Upper lobe of left lung (tissue), 6 donors: ENCODE measurements at regions not wholly inside any gene's neighbourhood (a gene's known extent, or its start where the extent isn't known, plus 50 kb on each side); places are given as distances from the start of the nearest gene placed in this dataset.
"Not testable (repeated sequence)": the region's sequence is repeated elsewhere in the genome, so short reads cannot be mapped to it uniquely, and the experiment has no call there.

Source experiments
- ATAC-seq, 2 donors: fragments of 200-7000 bp; cut with Tn5 transposase; one replicate each; pipeline ENCODE4 v1.9.1; 2022; ENCODE audit warnings: mild to moderate bottlenecking in 2 of 2, moderate library complexity in 2 of 2; ENCODE audit not compliant: low FRiP score in 2 of 2
- DNase-seq, 2 donors: peaks; one replicate each; pipeline ENCODE4 v3.0.0-alpha.2; 2019 to 2020
- H3K27ac ChIP-seq, 4 donors: fragments of 200-600 bp; sonication (generic); one replicate each; pipeline ENCODE4 v1.5.1; 2016 to 2019
- H3K27me3 ChIP-seq, 4 donors: fragments of 200-600 bp; sonication (generic); one replicate each; pipeline ENCODE4 v1.5.1; 2017 to 2019
- H3K36me3 ChIP-seq, 4 donors: fragments of 200-600 bp; sonication (generic); one replicate each; pipeline ENCODE4 v1.5.1; 2016 to 2019
- H3K4me1 ChIP-seq, 4 donors: fragments of 200-600 bp; sonication (generic); one replicate each; pipeline ENCODE4 v1.5.1; 2018 to 2019
- H3K4me3 ChIP-seq, 4 donors: fragments of 200-600 bp; sonication (generic); one replicate each; pipeline ENCODE4 v1.5.1; 2017 to 2019; ENCODE audit warnings: mild to moderate bottlenecking in 2 of 4, moderate library complexity in 1 of 4
- H3K9me3 ChIP-seq, 4 donors: fragments of 200-600 bp; sonication (generic); one replicate each; pipeline ENCODE4 v1.5.1; 2018 to 2019
- EP300 ChIP-seq, 4 donors: sonication (generic); formaldehyde crosslinking; IDR thresholded peaks; one replicate each; pipeline ENCODE4 v1.5.1; 2017; ENCODE audit warnings: antibody characterized with exemption in 4 of 4, control low read depth in 2 of 4
- POLR2A ChIP-seq, 4 donors: fragments of 450-650 bp; IDR thresholded peaks; one replicate each; pipeline ENCODE4 v1.5.1; 2016 to 2017; ENCODE audit warnings: antibody characterized with exemption in 4 of 4, mild to moderate bottlenecking in 2 of 4
- POLR2AphosphoS5 ChIP-seq, 2 donors: sonication (generic); formaldehyde crosslinking; IDR thresholded peaks; one replicate each; pipeline ENCODE4 v1.5.1; 2017; ENCODE audit warnings: antibody characterized with exemption in 2 of 2
- WGBS, 2 donors: methylation state at CpG; one replicate each; pipeline ENCODE4 v1.1.5; 2017 to 2018; 5-methylcytosine and 5-hydroxymethylcytosine counted together
- TF ChIP-seq, protein P1 (sequence below), 6 experiments: fragments of 450-650 bp in 4 of 6; fragments of 200-600 bp in 2 of 6; sonication (generic) in 2 of 6; IDR thresholded peaks; one replicate each; pipeline ENCODE4 v1.5.1; 2016 to 2019; ENCODE audit warnings: antibody characterized with exemption in 6 of 6
- donor health status: DM: no; HTN: no; CAD: no; lungs with moderate emphysema.
- donor health status: DM: no; HTN: yes; CAD: no; lungs with severe emphysema.

DNA sequence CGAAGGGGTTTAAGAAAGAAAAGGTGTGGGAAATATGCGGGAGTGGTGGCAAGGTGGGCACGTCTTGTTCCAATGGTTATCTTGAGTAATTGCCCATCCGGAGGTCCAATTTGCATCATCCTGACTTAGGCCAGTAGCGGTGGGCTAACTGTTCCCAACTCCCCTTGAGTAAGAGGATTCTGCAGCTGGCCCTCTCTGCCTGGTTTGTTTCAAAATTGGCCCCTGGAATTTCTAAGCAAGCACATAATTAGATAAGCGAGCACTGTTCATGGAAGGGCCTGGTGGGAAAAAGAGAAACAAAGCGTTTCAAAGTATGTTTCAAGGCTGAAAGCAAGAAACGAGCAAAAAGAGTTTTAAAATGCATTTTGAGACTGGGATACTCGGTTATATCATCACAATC is 198.2 kb downstream of the CEP135 start:
- H3K27me3 ChIP-seq: no peaks in the 10 kb centered on the region
- 93 to 96% methylated on average over 9 of the region's 9 CpGs for WGBS, 2 donors
- no peak overlapping the region for H3K27ac ChIP-seq
- H3K4me1 ChIP-seq: no peaks in the 10 kb centered on the region
- DNase-seq (no peak), ATAC-seq (no peak)
- no peaks in the 10 kb centered on the region for H3K9me3 ChIP-seq
- H3K4me3 ChIP-seq: no peak overlapping the region
- H3K36me3 ChIP-seq: no peaks in the 10 kb centered on the region
- TF ChIP-seq POLR2AphosphoS5 (IDR thresholded peaks at IDR 0.05): no peak

DNA sequence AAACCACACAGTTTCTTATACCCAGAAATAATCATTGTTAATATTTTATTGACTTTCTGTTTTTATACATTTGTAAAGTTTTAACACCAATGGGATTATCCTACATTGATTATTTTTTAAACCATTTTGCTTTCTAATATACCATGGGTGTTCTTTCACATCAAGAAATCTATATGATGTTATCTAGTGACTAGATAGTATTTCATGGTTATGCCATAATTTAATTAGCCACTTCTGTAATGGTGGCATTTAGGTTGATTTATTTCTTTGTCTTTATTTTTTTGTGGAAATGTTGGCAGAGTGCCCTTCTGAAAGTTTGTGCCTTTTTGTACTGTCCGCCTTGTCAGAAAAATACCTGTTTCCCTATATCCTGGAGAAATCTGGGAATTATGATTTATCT is 193.3 kb downstream of the CEP135 start:
- no peaks in the 10 kb centered on the region for H3K27me3 ChIP-seq
- H3K4me3 ChIP-seq: no peak overlapping the region
- H3K36me3 ChIP-seq: no peaks in the 10 kb centered on the region
- 92 to 95% methylated on average over 1 of the region's 1 CpG for WGBS, 2 donors
- H3K27ac ChIP-seq: no peak overlapping the region
- H3K9me3 ChIP-seq: no peaks in the 10 kb centered on the region
- ATAC-seq (no peak), DNase-seq (no peak)
- no peaks in the 10 kb centered on the region for H3K4me1 ChIP-seq
- TF ChIP-seq EP300 (IDR thresholded peaks at IDR 0.05): no peak
- TF ChIP-seq POLR2A (IDR thresholded peaks at IDR 0.05): no peak
- TF ChIP-seq, protein P1, sequence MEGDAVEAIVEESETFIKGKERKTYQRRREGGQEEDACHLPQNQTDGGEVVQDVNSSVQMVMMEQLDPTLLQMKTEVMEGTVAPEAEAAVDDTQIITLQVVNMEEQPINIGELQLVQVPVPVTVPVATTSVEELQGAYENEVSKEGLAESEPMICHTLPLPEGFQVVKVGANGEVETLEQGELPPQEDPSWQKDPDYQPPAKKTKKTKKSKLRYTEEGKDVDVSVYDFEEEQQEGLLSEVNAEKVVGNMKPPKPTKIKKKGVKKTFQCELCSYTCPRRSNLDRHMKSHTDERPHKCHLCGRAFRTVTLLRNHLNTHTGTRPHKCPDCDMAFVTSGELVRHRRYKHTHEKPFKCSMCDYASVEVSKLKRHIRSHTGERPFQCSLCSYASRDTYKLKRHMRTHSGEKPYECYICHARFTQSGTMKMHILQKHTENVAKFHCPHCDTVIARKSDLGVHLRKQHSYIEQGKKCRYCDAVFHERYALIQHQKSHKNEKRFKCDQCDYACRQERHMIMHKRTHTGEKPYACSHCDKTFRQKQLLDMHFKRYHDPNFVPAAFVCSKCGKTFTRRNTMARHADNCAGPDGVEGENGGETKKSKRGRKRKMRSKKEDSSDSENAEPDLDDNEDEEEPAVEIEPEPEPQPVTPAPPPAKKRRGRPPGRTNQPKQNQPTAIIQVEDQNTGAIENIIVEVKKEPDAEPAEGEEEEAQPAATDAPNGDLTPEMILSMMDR (IDR thresholded peaks at IDR 0.05): no peak
- no peak for TF ChIP-seq POLR2AphosphoS5 (IDR thresholded peaks at IDR 0.05)

DNA sequence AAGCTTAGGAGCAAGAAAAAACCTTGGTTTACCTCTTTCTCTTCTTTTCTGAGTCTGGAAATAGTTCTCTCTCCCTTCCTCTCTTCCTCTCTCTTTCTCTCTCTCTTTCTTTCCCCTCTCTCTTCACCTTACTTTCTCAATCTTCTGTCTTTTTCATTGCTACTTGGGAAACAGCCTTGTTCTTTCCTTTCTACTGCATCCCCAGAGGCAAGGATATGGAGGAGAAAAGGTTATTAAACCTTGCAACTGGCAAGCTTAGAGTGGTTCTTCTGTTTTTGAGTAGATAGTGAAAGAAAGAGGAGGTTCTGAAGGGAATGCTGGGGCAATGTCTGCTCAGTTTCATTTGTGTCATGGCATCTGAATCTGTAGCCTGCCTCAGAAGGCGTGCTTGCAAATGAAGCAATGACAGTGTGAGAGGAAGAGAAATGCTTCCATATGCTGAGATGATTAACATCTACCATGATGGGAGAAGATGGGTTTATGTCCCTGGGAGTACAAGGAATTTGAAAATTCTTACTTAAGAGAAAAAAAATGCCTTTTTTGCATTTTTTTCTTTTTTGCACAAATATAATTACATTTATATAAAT is 190.6 kb downstream of the CEP135 start:
- ATAC-seq: no peak

DNA sequence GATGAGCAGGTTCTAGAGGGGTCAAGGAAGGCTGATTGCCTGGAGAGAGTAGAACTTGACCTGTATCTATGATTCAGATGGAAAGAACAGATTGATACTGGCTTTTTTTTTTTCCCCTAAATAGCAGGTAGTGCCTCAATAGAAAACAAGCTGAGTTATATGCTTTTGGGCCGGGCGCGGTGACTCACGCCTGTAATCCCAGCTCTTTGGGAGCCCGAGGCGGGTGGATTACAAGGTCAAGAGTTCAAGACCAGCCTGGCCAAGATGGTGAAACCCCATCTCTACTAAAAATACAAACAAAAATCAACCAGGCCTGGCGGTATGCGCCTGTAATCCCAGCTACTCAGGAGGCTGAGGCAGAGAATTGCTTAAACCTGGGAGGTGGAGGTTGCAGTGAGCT is 186.1 kb downstream of the CEP135 start:
- H3K27me3 ChIP-seq, H3K4me1 ChIP-seq, ATAC-seq, DNase-seq, H3K27ac ChIP-seq, H3K4me3 ChIP-seq, H3K9me3 ChIP-seq, H3K36me3 ChIP-seq: not testable (repeated sequence)
- WGBS, 2 donors: 92 to 98% methylated on average over 8 of the region's 8 CpGs

More for the DNA sequence above, 190.6 kb downstream of the CEP135 start:
- H3K27me3 ChIP-seq: no peaks in the 10 kb centered on the region
- DNase-seq: no peak
- TF ChIP-seq EP300 (IDR thresholded peaks at IDR 0.05) (no peak), POLR2A (IDR thresholded peaks at IDR 0.05) (no peak), POLR2AphosphoS5 (IDR thresholded peaks at IDR 0.05) (no peak)
- TF ChIP-seq, protein P1 (IDR thresholded peaks at IDR 0.05): no peak
- no peaks in the 10 kb centered on the region for H3K4me1 ChIP-seq
- no peak overlapping the region for H3K4me3 ChIP-seq
- no peak overlapping the region for H3K27ac ChIP-seq
- no peaks in the 10 kb centered on the region for H3K9me3 ChIP-seq
- no peaks in the 10 kb centered on the region for H3K36me3 ChIP-seq
- 79 to 83% methylated on average over 1 of the region's 1 CpG for WGBS, 2 donors

DNA sequence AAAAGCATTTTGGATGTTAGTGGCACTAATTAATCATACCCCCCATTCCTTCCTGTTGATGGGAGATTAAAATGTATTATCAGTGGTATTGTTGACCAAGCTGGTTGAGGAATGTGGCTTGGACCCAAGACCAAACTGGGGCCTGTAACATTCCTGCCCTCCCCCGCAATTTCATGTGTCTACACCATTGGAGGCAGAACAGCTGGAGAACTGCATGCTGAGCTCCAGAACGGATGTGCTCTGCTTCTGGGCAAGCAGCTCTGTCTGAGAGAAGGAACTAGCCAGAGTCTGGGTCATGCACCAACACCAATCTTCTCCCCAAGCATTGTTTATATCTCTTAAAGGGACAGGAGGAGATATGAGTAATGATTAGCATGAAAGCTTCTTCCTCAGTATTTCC is 185.5 kb downstream of the CEP135 start:
- H3K4me3 ChIP-seq: no peak overlapping the region
- ATAC-seq (peak in 1 of 2 donors; percentile 70), DNase-seq (no peak)
- H3K36me3 ChIP-seq: no peaks in the 10 kb centered on the region
- WGBS, 2 donors: 42 to 65% methylated on average over 2 of the region's 2 CpGs
- H3K9me3 ChIP-seq: no peaks in the 10 kb centered on the region
- no peaks in the 10 kb centered on the region for H3K27me3 ChIP-seq
- no peak overlapping the region for H3K27ac ChIP-seq
- peaks cover 0 to 5% (median 0%) of the 10 kb centered on the region in 4 donors for H3K4me1 ChIP-seq
- no peak for TF ChIP-seq POLR2A (IDR thresholded peaks at IDR 0.05)
- no peak for TF ChIP-seq POLR2AphosphoS5 (IDR thresholded peaks at IDR 0.05)
- no peak for TF ChIP-seq EP300 (IDR thresholded peaks at IDR 0.05)
- TF ChIP-seq, protein P1 (IDR thresholded peaks at IDR 0.05): no peak

DNA sequence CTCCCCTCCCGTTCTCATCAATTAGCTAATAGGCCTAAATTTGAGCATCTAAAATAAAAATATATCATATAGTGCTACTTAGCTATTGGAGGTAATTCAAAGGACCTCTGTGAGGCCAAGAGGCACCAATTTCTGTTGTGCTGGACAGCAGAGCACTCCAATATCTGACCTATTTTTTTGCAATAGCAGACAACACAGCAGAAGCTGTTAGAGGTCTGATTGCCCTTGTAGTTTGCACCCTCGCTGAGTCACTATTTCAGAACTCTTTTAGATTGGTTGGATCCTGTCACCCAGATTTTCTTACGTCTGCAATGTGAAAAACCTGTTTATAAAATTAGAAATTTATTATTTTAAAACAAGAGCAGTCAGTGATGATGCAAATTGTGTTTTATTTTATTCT is 184.1 kb downstream of the CEP135 start:
- no peak for ATAC-seq

DNA sequence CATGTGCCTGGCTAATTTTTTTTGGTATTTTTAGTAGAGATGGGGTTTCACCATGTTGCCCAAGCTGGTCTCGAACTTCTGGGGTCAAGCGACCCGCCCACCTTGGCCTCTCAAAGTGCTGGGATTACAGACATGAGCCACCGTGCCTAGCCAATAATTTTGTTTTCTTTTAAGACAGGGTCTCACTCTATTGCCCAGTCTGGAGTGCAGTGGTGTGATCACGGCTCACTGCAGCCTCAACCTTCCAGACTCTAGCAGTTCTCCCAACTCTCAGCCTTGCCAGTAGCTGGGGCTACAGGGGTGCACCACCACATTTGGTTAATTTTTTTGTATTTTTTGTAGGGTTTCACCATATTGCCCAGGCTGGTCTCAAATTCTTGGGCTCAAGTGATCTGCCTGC is 183.4 kb downstream of the CEP135 start:
- not testable (repeated sequence) for H3K4me3 ChIP-seq, DNase-seq, H3K27ac ChIP-seq, ATAC-seq, H3K4me1 ChIP-seq, H3K27me3 ChIP-seq, H3K36me3 ChIP-seq, H3K9me3 ChIP-seq
- 84 to 87% methylated on average over 5 of the region's 5 CpGs for WGBS, 2 donors

More for the DNA sequence above, 184.1 kb downstream of the CEP135 start:
- TF ChIP-seq EP300 (IDR thresholded peaks at IDR 0.05): no peak
- no peak for TF ChIP-seq POLR2A (IDR thresholded peaks at IDR 0.05)
- TF ChIP-seq, protein P1 (IDR thresholded peaks at IDR 0.05): no peak
- no peak for TF ChIP-seq POLR2AphosphoS5 (IDR thresholded peaks at IDR 0.05)
- Histone ChIP-seq H3K36me3 (no peaks in the 10 kb centered on the region), H3K9me3 (no peaks in the 10 kb centered on the region), H3K4me1 (peaks cover 0 to 5% (median 0%) of the 10 kb centered on the region in 4 donors), H3K27me3 (no peaks in the 10 kb centered on the region), H3K4me3 (no peak overlapping the region), H3K27ac (no peak overlapping the region)
- WGBS, 2 donors: 77 to 83% methylated on average over 3 of the region's 3 CpGs
- DNase-seq: no peak
